Activated CD4-positive, alpha-beta T cell treated with anti-CD3 and anti-CD28 coated beads, Interleukin-2, amount 10 ng/mL, durations not matched to agents 24 days and 14 days (primary cell): ENCODE measurements at regions not wholly inside any gene's neighbourhood (a gene's known extent, or its start where the extent isn't known, plus 50 kb on each side); places are given as distances from the start of the nearest gene placed in this dataset.
"Not testable (repeated sequence)": the region's sequence is repeated elsewhere in the genome, so short reads cannot be mapped to it uniquely, and the experiment has no call there.

ENCODE experiments used
- DNase-seq: peaks from one replicate; pipeline ENCODE4 v3.0.0; 2022
- H3K27ac Mint-ChIP-seq: one replicate; pipeline ENCODE4 v1.8.0; 2022; ENCODE audit warnings: mild to moderate bottlenecking, mixed read lengths
- H3K27me3 Mint-ChIP-seq: one replicate; pipeline ENCODE4 v1.8.0; 2022; ENCODE audit warnings: mixed read lengths
- H3K36me3 Mint-ChIP-seq: one replicate; pipeline ENCODE4 v1.8.0; 2022; ENCODE audit warnings: low read depth, mild to moderate bottlenecking, mixed read lengths
- H3K4me1 Mint-ChIP-seq: one replicate; pipeline ENCODE4 v1.8.0; 2021; ENCODE audit warnings: mixed read lengths
- H3K4me3 Mint-ChIP-seq: one replicate; pipeline ENCODE4 v1.8.0; 2022; ENCODE audit warnings: mild to moderate bottlenecking, moderate library complexity, mixed read lengths
- H3K9me3 Mint-ChIP-seq: one replicate; pipeline ENCODE4 v1.8.0; 2021; ENCODE audit warnings: mixed read lengths
- intact Hi-C: fragments of 100-400 bp; cut with micrococcal nuclease; formaldehyde crosslinking; loops from one replicate; pipeline ENCODE4 v1.15.1; 2023

GRCh38 chr4:56575820-56576429 is 70.3 kb downstream of the ARL9 start:
- Mint-ChIP-seq H3K4me3 (no peak overlapping the region), H3K27me3 (peaks cover 8% of the 10 kb centered on the region), H3K9me3 (no peaks in the 10 kb centered on the region), H3K36me3 (no peaks in the 10 kb centered on the region), H3K4me1 (peaks cover 4% of the 10 kb centered on the region), H3K27ac (no peak overlapping the region)
- no peak for DNase-seq
- intact Hi-C loops, result loop anchor here (1.0 to 2.0 kb wide), 3 partner anchors 81 to 260 kb away; no protein-coding TSS in a partner anchor

GRCh38 chr4:56592417-56592816 is 86.8 kb downstream of the ARL9 start:
- H3K27me3 Mint-ChIP-seq, H3K4me3 Mint-ChIP-seq, DNase-seq, H3K36me3 Mint-ChIP-seq, H3K4me1 Mint-ChIP-seq, intact Hi-C loops, H3K27ac Mint-ChIP-seq: not testable (repeated sequence)
- peaks cover 23% of the 10 kb centered on the region for H3K9me3 Mint-ChIP-seq
